GM18508 (cell line): ENCODE measurements at regions not wholly inside any gene's neighbourhood (a gene's known extent, or its start where the extent isn't known, plus 50 kb on each side); places are given as distances from the start of the nearest gene placed in this dataset.

ENCODE experiments used
- ATAC-seq: cut with Tn5 transposase; IDR thresholded peaks from one replicate; pipeline ENCODE4 v1.9.1; 2021; ENCODE audit warnings: moderate number of reproducible peaks; ENCODE audit not compliant: insufficient read depth, unreplicated experiment

DNA sequence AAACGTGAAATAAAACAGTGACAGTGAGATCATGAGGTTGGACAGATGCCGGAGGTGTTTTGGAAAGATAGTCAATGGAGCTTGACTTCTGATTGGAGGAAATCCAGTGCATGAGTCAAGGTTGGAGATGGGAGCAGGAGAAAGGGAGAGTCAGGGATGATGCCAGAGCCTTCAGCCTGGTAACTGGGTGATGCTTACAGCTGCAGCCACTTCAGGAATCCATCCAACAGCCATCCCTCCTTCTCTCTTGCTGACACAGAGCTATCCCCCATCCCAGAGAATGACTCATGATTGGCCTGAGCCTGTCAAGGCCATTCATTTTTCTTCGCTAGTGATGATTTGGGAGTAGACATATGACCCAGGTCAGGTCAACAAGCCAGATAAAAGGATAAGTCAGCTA is 112.8 kb downstream of the SAMD5 start:
- ATAC-seq: no peak

DNA sequence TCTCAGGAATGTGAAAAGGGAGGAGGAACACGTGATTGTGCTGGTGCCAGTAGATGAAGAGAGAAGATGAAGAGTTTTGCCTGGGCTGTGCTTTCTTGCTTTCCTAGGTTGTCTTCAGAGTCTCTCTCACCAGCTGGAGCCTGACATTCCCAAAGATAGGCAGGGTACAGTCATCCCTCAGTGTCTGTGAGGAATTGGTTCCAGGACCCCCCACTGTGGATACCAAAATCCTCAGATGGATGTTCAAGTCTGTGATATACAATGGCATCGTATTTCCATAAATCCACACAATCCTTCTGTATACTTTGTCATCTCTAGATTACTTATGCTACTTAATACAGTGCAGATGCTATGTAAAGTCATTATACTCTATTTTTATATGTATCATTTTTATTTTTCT is 113.5 kb downstream of the SAMD5 start:
- ATAC-seq: no peak

DNA sequence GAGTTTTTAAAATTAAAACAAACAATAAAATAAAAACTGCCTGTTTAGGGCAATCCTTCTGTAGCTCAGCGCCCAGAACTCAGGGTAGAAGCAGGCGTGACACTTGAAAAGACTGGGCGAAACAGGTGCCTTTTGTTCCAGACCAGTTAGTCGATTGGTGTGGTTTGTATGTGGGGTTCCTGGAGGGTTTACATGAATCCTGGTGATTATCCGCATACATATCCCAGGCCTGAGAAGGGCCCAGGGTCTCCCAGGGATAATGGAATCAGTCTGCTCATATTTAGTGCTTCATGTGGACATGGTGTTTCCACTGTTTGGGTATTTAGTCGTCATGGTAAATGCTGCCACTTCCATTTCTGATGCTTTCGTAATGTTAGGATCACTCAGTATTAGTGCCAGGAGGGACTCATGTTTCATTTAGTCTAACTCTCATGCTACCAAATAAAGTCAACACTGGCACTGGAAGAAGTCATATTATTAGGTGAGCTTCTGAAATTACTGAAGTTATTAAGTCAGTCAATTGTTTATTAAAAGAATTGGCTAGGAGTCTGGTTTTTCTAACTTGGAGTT is 116.5 kb downstream of the SAMD5 start:
- no peak for ATAC-seq

DNA sequence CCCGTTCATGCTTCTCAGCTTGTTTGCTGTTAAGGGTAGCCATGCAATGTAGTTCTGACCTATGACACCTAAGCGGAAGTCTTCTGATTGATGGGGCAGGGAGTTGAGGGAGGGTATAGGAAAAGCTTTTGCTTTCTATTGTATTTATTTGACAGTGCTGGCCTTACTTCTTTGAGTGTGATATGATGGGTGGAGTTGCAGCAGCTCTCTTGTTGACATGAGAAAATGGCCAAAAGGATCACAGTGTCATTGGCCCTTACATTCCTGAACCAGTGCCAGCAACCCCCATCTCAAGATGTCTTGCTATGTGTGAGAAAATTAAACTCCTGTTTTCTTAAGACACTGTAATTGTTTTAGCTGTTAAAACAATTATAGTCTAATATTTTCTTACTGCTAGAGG is 117.5 kb downstream of the SAMD5 start:
- ATAC-seq: no peak

DNA sequence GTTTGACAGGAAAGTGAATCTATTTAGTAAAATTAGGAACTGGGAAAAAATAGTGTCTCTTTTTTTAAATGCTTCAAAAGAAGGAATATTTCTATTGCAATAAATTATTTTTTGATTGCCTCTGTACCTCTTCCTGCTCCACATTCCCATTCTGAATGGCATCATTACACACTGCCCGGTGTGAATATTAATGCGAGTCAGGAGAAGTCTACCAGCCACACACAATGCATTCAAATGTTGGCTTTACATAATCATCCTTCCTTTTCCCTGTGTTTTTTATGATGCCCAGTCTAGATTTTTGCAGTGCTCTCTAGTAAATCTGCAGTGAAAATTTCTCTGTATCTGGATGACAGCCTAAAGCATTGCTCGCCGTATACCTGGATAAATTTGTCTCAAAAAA is 118.9 kb downstream of the SAMD5 start:
- no peak for ATAC-seq

DNA sequence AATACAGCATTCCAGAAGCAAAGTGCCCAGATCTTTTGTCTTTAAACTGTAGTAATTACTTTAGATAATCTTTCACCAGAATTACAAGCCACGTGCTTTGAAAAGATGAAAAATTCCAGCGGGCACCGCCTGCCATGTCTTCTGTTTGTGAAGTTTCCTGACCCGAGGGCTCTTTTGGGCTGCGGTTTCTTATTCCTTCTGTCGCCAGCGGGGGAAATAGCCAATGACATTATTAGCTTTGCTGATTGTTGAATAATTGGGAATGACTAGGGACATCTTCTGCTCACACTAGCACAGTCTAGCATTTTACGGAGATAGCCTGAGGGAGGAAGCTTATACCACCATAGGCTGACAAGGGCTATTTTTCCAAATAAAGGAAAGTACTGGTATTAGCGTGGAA is 124.7 kb downstream of the SAMD5 start:
- no peak for ATAC-seq

DNA sequence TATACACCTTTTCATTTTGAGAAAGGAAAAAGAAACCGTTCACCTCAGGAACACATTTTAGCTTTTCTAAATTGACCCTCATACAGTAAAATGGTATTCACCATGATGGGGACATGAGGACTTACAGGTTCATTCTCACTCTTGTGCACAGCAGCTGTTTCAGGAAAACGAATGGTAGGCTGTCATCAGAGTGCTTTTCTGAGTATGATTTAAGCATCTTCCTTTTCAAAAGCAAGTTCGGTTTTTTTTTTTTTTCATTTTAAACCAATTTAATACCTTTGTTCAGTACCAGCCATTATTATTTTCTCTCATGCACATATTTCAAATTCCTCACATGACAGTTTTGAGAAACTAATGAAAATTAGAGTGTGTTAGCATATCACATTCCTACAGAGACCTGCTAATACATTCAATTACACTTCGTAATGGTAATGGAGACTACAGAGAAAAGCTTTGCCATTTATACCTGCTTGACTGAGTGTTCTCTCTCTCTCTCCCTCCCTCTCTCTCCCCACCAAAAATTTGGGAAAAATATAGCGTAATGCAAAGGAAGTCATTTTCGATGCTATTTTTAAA is 129.2 kb downstream of the SAMD5 start:
- no peak for ATAC-seq

DNA sequence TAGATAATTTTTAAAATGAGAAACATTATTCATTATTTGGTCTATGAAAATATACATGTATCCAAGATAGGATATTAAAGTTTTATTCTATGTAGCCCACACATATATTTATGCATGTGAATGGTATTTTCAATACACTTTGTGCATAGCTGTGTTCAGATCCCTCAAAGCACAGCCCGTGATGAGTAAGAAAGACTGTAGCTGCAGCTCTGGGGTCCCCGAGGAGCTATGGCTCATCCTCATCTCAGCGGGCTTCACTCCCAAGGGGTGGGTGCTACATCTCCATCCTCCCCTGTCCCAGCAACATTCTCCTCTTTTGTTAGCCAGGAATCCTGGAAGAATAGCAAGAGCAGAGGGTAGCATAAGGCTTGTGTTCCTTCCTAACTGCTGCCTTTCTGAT is 130.8 kb downstream of the SAMD5 start:
- ATAC-seq: no peak

DNA sequence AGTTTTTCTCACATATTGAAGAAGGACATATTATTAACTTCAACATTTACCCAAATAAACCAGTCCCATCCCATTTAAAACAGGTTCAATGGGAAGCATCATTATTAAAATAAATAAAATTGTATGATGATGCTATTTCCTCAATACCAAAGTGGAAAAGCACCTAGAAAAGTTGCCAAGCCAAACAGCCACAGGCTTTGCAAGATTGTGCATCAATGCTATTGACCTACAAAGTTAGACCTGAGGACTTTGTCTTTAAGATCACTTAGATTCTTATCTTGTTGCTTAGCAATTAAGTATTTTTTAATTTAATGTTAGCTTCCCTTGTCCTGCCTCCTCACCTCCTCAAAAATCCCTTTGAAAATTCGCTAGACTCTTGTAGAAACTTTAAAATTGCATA is 132.1 kb downstream of the SAMD5 start:
- ATAC-seq: no peak

DNA sequence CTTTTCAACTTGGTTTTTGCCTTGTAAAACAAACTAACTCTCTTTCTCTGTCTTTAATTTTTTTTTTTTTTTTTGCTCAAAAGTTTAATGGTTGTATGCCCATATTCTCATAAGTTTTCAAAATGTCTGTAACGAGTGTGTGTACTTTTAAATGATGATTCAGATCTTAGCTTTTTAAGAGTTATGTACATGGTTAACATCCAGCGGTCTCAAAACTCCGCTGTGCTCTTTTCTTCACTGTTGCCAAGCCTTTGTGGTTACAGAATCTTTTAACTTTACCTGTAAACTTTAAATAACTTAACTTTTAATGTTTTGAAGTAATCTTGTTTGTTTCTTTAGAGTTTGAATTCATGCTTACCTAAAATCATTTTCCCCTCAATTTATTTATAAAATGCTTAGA is 133.0 kb downstream of the SAMD5 start:
- no peak for ATAC-seq

DNA sequence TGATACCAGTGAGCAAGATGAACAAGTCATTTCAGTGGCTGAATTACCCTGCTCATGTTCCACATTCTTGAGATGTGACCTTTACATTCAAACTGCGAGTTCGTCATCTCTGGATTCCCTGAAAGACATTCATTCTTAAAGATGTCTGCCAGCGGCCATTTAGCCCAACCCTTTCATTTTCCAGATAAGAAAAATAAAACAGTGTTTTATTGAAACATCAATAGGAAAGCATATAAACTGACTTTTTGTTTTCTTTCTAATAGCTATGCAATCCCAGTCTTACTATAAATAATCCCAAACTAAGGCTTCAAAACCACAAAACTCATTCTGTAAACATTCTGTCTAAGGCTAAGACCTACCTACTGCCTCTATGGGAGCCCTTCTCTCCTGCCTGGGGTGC is 134.0 kb downstream of the SAMD5 start:
- ATAC-seq: no peak

DNA sequence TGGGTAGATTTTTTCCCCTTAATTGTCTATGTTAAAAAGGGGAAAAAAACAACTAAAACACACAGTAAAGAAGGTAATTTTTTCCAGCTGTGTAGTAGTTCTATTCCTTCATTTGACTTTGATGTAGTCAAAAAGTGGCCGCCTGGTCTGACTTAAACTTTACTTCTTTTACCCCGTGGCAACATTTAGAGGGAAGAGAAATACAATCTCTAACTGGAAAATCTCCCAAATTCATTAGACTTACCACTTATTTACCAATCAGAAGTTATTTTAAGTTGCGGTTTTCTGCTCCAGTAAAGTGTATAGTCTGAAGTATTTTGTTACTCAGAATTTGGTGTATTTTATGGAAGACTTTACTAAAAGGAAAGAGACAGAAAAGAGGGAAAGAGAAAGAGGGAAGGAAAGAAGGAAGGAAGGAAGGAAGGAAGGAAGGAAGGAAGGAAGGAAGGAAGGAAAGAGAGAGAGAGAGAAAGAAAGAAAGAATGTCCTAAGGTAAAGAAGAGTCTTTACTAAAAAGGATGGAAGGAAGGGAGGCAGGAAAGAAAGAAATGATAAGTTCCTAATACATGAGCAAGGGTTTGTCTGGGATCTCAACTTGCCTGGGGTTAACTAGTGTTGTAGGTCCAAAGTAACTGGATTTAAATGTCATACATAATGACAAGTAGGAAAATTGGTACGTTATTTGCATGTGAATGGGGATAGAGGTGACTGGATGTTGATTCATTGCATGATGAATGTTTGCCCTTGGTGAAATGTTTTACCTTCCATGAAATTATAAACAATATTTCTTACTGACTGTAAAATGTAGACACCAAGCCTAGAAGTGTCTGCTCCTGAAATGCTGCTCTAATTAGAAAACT is 135.1 kb downstream of the SAMD5 start:
- ATAC-seq: no peak

DNA sequence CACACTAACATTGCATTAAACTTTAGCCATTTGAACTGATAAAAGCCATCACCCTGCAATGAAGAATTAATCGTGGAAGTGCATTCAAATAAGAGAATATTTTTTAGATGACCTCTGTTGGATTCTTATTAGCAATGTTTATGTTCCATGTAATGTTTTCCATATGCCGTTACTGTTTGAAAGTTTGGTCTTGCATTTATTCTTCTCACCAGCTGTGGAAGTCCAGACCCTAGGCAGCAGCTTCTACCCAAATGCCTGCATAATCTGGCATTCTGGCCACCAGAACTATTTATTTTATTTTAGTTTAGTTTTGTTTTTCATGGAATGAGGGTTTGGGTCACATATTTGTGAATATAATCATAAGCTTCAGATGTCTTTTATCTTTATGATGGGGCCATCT is 140.4 kb downstream of the SAMD5 start:
- no peak for ATAC-seq

DNA sequence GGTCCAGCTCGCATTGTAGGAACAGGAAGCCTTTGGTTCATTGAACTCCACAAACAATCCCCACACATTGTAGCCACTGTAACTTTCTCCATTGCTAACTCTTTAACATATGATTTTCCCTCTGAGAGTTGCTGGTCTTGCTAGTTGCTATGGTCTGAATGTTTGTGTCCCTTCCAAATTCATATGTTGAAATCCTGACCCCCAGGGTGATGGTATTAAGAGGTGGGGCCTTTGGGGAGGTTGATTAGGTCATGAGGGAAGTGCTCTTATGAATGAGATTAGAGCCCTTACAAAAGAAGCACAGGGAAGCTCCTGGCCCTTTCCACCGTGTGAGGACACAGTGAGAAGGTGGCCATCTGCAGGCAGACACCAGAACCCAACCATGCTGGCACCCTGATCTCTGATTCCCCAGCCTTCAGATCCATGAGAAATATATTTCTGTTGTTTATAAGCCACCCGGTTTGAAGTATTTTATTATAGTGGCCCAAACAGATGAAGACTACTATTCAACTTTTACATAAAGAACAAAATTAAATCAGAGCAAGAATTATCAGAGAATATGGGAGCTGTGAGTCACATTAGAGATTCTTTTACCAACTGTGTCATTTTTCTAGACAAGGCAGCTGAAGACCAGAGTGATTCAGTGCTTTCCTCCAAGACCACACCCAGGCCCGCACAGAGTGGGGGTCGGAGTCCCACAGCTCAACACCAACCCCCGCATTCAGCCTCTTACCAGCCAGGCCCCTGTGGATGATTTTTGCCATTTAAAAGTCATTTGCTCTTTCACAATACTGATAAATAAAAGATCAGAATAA is 143.0 kb downstream of the SAMD5 start:
- ATAC-seq: no peak

DNA sequence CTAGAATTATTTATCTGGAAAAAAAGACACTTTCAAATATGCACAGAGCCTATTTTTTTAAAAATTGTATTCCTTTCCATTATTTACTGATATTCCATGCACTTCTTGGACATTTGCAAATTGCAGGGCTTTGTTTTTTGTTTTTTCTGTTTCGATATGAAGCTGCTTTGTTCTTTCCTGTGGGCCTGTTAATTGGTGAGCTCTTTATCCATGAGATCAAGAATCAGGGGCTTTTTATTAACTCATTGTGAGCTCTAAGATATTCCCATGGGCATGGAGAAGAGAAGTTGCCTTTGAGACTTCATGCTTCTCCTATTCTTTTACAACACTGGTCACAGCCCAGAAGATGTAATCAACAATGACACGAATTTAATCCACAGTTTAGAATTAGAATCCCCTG is 145.1 kb downstream of the SAMD5 start:
- ATAC-seq: no peak

DNA sequence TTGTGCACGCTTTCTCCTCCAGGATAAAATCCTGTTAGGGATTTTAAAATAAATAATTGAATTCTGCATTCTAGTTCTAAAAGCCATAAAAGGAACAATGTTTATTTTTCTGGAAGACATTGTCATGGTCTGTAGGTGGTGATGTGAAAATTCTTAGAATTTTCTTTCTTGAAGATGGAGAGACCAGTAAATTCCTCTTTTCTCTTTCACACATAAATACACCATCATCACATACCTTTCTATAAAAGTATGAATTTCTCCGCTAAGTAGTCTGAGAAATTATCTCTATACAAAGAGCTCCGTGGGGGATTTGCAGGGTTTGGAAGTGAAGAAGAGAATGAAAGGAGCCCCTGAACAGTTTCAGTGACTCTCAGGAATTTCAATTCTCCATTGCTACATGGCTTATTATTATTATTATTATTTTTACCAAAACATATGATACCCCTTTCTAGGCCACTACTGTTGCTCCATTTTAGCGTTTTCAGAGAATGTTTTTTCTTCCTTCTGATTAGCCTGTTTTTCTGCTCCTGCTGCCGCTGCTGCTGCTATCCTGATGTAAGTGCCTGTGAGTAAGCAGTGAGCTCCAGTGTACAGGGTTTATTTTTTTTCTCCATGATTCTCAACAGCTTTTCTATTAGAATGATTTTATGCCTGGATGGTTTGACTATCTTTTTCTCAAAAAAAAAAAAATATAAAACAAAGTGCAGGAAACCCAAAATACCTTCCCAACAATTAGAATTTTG is 145.8 kb downstream of the SAMD5 start:
- no peak for ATAC-seq

DNA sequence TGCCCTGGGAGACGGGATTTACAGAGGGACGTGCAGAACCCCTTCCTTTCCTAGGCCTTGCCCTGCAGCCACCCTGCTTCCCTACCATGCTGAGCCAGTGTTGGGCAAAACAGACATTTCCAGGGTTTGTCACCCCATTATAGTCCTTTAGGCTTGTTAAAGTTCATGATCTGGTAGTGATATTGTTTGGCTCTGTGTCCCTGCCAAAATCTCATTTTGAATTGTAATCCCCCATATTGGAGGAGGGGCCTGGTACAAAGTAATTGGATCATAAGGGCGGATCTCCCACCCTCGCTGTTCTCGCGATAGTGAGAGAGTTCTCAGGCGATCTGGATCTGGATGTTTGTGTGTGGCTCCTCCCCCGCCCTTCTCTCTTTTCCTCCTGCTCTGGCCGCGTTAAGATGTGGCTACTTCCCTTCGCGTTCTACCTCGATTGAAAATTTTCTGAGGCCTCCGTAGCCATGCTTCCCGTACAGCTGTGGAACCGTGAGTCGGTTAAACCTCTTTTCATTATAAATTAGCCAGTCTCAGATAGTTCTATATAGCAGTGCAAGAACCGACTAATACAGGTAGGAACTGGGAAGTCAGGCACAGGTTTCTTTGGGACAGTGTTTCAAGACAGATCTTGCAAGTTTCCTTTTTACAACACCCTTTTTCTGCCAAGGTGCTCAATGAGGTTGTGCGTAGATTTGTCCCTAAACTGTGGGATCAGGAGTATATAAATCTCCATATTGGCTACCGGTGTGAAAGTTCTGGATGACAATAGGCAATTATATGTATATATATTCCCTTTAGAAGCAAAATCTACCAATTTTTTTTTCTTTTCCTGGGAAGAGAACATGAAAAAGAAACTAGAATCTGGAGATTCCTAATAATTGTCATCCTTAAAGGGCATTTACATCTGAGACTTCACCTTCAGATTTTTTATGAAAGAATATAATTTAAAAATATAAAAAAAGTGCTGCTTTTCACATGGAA is 152.1 kb downstream of the SAMD5 start:
- ATAC-seq: no peak

DNA sequence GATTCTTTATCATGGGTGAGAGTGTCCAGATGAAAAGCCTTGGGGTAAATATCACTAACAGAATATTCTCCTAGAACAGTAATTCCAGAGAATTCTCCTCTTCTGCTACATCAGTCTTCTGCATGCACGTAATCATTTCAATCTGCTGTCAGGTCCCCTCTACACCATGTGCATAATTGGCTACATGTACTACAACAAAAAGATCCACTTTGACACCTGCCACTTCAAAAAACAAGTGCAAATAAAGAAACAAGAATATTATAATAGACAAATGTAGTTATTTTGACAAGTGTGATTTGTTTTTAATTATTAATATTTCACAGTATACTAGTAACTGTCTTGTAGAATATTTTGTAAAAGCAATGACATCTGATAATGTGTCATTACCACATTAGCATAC is 154.2 kb downstream of the SAMD5 start:
- no peak for ATAC-seq

DNA sequence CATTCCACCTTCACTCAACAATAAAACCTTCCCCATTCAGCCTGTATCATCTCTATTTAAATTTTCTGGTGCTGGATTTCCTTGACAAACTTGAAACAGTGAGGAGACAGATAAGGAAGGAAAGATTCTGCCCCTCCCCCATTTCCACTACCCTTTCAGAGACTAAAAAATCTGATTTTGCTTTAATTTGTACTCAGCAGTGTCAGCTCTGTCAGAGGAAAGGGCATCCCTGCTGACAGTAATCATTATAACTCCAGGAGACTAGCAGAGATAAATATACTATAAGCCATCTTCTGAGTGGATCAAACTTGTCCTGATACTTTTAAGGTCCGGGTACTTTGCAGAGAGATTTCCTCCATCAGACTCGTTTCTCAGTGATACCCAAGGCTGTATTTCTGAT is 155.6 kb downstream of the SAMD5 start:
- ATAC-seq: no peak
